ENCODE measurements at regions not wholly inside any gene's neighbourhood (a gene's known extent, or its start where the extent isn't known, plus 50 kb on each side); places are given as distances from the start of the nearest gene placed in this dataset.

GRCh38 chr7:81367326-81367931 is 402.4 kb downstream of the HGF start (continued):
- TF ChIP-seq ZNF416 (CRISPR knock-in tag; IDR thresholded peaks at IDR 0.05) (no peak), ZNF317 (CRISPR knock-in tag; IDR thresholded peaks at IDR 0.05; ENCODE audit: borderline replicate concordance, low read depth) (no peak), TP53 (CRISPR knock-in tag; IDR thresholded peaks at IDR 0.05) (no peak), ZNF425 (CRISPR knock-in tag; conservative IDR thresholded peaks at IDR 0.05) (no peak), CDX4 (CRISPR knock-in tag; IDR thresholded peaks at IDR 0.05; ENCODE audit: borderline replicate concordance) (no peak)

GRCh38 chr7:81366546-81366945 is 403.3 kb downstream of the HGF start:
- Mint-ChIP-seq H3K36me3 (no peaks in the 10 kb centered on the region), H3K9me3 (no peaks in the 10 kb centered on the region), H3K27me3 (ENCODE audit: low read depth) (no peaks in the 10 kb centered on the region; the same call in 1 of the 2 replicates), H3K27ac (no peak overlapping the region), H3K4me1 (peaks cover 35% of the 10 kb centered on the region), H3K4me3 (no peak overlapping the region)
- no peak for ATAC-seq
- DNase-seq (ENCODE audit: low spot score) = no peak
- ChIA-PET CTCF (no interaction called here), POLR2A (no interaction called here)
- TF ChIP-seq NR2C2 (CRISPR knock-in tag; IDR thresholded peaks at IDR 0.05) (no peak), RORB (CRISPR knock-in tag; IDR thresholded peaks at IDR 0.05) (no peak), CREB1 (CRISPR knock-in tag; IDR thresholded peaks at IDR 0.05) (no peak), TEAD1 (CRISPR knock-in tag; IDR thresholded peaks at IDR 0.05) (no peak), OVOL2 (CRISPR knock-in tag; IDR thresholded peaks at IDR 0.05; ENCODE audit: borderline replicate concordance) (no peak), RELA (CRISPR knock-in tag; IDR thresholded peaks at IDR 0.05; ENCODE audit: borderline replicate concordance) (no peak), ELF4 (CRISPR knock-in tag; IDR thresholded peaks at IDR 0.05; ENCODE audit: low read depth) (no peak), ATF3 (CRISPR knock-in tag; conservative IDR thresholded peaks at IDR 0.05) (no peak), CBFB (CRISPR knock-in tag; IDR thresholded peaks at IDR 0.05; ENCODE audit: low read depth) (no peak), TCF7 (CRISPR knock-in tag; IDR thresholded peaks at IDR 0.05; ENCODE audit: low read depth) (no peak), IRF2 (CRISPR knock-in tag; IDR thresholded peaks at IDR 0.05; ENCODE audit: borderline replicate concordance, low read depth) (no peak), ZBTB43 (CRISPR knock-in tag; IDR thresholded peaks at IDR 0.05) (no peak), IRF1 (CRISPR knock-in tag; IDR thresholded peaks at IDR 0.05) (no peak), E2F4 (CRISPR knock-in tag; IDR thresholded peaks at IDR 0.05; ENCODE audit: borderline replicate concordance, low read depth) (no peak), FOXK1 (CRISPR knock-in tag; IDR thresholded peaks at IDR 0.05) (no peak), NFYB (CRISPR knock-in tag; conservative IDR thresholded peaks at IDR 0.05; ENCODE audit: low read depth) (no peak)
